ENCODE measurements at regions not wholly inside any gene's neighbourhood (a gene's known extent, or its start where the extent isn't known, plus 50 kb on each side); places are given as distances from the start of the nearest gene placed in this dataset.
"Not testable (repeated sequence)": the region's sequence is repeated elsewhere in the genome, so short reads cannot be mapped to it uniquely, and the experiment has no call there.

GRCh38 chr6:153331221-153331620 is 200.1 kb upstream of the RGS17 start:
- H3K27ac ChIP-seq (ENCODE audit: low read length); intact Hi-C loops (cut with DNase I); H3K27me3 ChIP-seq (ENCODE audit: control insufficient read depth, insufficient read depth); H3K9me3 ChIP-seq (ENCODE audit: control insufficient read depth, low read length); H3K4me1 ChIP-seq (ENCODE audit: control insufficient read depth, insufficient read depth, low read length); ATAC-seq; DNase-seq; H3K4me3 ChIP-seq (ENCODE audit: low read length): not testable (repeated sequence)

GRCh38 chr6:153328194-153328593 is 197.1 kb upstream of the RGS17 start:
- ATAC-seq (no peak), DNase-seq (no peak)
- Histone ChIP-seq H3K4me3 (ENCODE audit: low read length) (no peak overlapping the region), H3K27ac (ENCODE audit: low read length) (no peak overlapping the region), H3K27me3 (ENCODE audit: control insufficient read depth, insufficient read depth) (no peaks in the 10 kb centered on the region), H3K4me1 (ENCODE audit: control insufficient read depth, insufficient read depth, low read length) (no peaks in the 10 kb centered on the region), H3K9me3 (ENCODE audit: control insufficient read depth, low read length) (no peaks in the 10 kb centered on the region)
- intact Hi-C loops (cut with DNase I), result no loop called here
- WGBS, result 90% methylated on average over 5 of the region's 5 CpGs

- DNase-seq, result no peak
- H3K4me1 ChIP-seq (ENCODE audit: control insufficient read depth, insufficient read depth, low read length), result no peaks in the 10 kb centered on the region
- intact Hi-C loops (cut with DNase I), result no loop called here
- WGBS, result 66% methylated on average over 1 of the region's 1 CpG
- no peaks in the 10 kb centered on the region for H3K9me3 ChIP-seq (ENCODE audit: control insufficient read depth, low read length)
- H3K27me3 ChIP-seq (ENCODE audit: control insufficient read depth, insufficient read depth), result no peaks in the 10 kb centered on the region
- no peak for ATAC-seq
- no peak overlapping the region for H3K4me3 ChIP-seq (ENCODE audit: low read length)
- H3K27ac ChIP-seq (ENCODE audit: low read length), result no peak overlapping the region
These were observed 194.6 kb upstream of the RGS17 start for GRCh38 chr6:153325661-153326060.

GRCh38 chr6:153312634-153313033 is 181.6 kb upstream of the RGS17 start:
- WGBS, result 15% methylated on average over 3 of the region's 3 CpGs
- ATAC-seq (no peak), DNase-seq (peak; percentile 23 to 66 (median 51))
- no peak overlapping the region for H3K4me3 ChIP-seq (ENCODE audit: low read length)
- H3K27ac ChIP-seq (ENCODE audit: low read length), result no peak overlapping the region
- no peaks in the 10 kb centered on the region for H3K27me3 ChIP-seq (ENCODE audit: control insufficient read depth, insufficient read depth)
- no peaks in the 10 kb centered on the region for H3K9me3 ChIP-seq (ENCODE audit: control insufficient read depth, low read length)
- intact Hi-C loops (cut with DNase I), result no loop called here
- H3K4me1 ChIP-seq (ENCODE audit: control insufficient read depth, insufficient read depth, low read length), result no peaks in the 10 kb centered on the region

GRCh38 chr6:153309651-153310050 is 178.6 kb upstream of the RGS17 start:
- intact Hi-C loops (cut with DNase I), result no loop called here
- no peak overlapping the region for H3K27ac ChIP-seq (ENCODE audit: low read length)
- ATAC-seq (no peak), DNase-seq (no peak)
- no peak overlapping the region for H3K4me3 ChIP-seq (ENCODE audit: low read length)
- no peaks in the 10 kb centered on the region for H3K9me3 ChIP-seq (ENCODE audit: control insufficient read depth, low read length)
- no peaks in the 10 kb centered on the region for H3K27me3 ChIP-seq (ENCODE audit: control insufficient read depth, insufficient read depth)
- no peaks in the 10 kb centered on the region for H3K4me1 ChIP-seq (ENCODE audit: control insufficient read depth, insufficient read depth, low read length)
- WGBS, result 23% methylated on average over 2 of the region's 2 CpGs

GRCh38 chr6:153302133-153302532 is 171.1 kb upstream of the RGS17 start:
- Histone ChIP-seq H3K9me3 (ENCODE audit: control insufficient read depth, low read length) (no peaks in the 10 kb centered on the region), H3K27ac (ENCODE audit: low read length) (no peak overlapping the region), H3K4me3 (ENCODE audit: low read length) (no peak overlapping the region), H3K27me3 (ENCODE audit: control insufficient read depth, insufficient read depth) (no peaks in the 10 kb centered on the region), H3K4me1 (ENCODE audit: control insufficient read depth, insufficient read depth, low read length) (no peaks in the 10 kb centered on the region)
- intact Hi-C loops (cut with DNase I), result no loop called here
- ATAC-seq (no peak), DNase-seq (no peak)
- 66% methylated on average over 8 of the region's 8 CpGs for WGBS

GRCh38 chr6:153301602-153302001 is 170.5 kb upstream of the RGS17 start:
- Histone ChIP-seq H3K4me3 (ENCODE audit: low read length) (no peak overlapping the region), H3K27ac (ENCODE audit: low read length) (no peak overlapping the region), H3K9me3 (ENCODE audit: control insufficient read depth, low read length) (no peaks in the 10 kb centered on the region), H3K27me3 (ENCODE audit: control insufficient read depth, insufficient read depth) (no peaks in the 10 kb centered on the region), H3K4me1 (ENCODE audit: control insufficient read depth, insufficient read depth, low read length) (no peaks in the 10 kb centered on the region)
- ATAC-seq (no peak), DNase-seq (no peak)
- intact Hi-C loops (cut with DNase I), result no loop called here
- WGBS, result 51% methylated on average over 6 of the region's 6 CpGs

GRCh38 chr6:153282456-153282855 is 151.4 kb upstream of the RGS17 start:
- DNase-seq; H3K9me3 ChIP-seq (ENCODE audit: control insufficient read depth, low read length); H3K27me3 ChIP-seq (ENCODE audit: control insufficient read depth, insufficient read depth); ATAC-seq; intact Hi-C loops (cut with DNase I); H3K4me3 ChIP-seq (ENCODE audit: low read length); H3K4me1 ChIP-seq (ENCODE audit: control insufficient read depth, insufficient read depth, low read length); H3K27ac ChIP-seq (ENCODE audit: low read length): not testable (repeated sequence)
- WGBS, result 91% methylated on average over 14 of the region's 14 CpGs

GRCh38 chr6:153275997-153276396 is 144.9 kb upstream of the RGS17 start:
- intact Hi-C loops (cut with DNase I), result no loop called here
- Histone ChIP-seq H3K9me3 (ENCODE audit: control insufficient read depth, low read length) (no peaks in the 10 kb centered on the region), H3K27ac (ENCODE audit: low read length) (no peak overlapping the region), H3K4me1 (ENCODE audit: control insufficient read depth, insufficient read depth, low read length) (no peaks in the 10 kb centered on the region), H3K4me3 (ENCODE audit: low read length) (no peak overlapping the region), H3K27me3 (ENCODE audit: control insufficient read depth, insufficient read depth) (no peaks in the 10 kb centered on the region)
- no peak for DNase-seq
- no peak for ATAC-seq
- 80% methylated on average over 3 of the region's 3 CpGs for WGBS

- intact Hi-C loops (cut with DNase I), result no loop called here
- Histone ChIP-seq H3K4me1 (ENCODE audit: control insufficient read depth, insufficient read depth, low read length) (no peaks in the 10 kb centered on the region), H3K27me3 (ENCODE audit: control insufficient read depth, insufficient read depth) (no peaks in the 10 kb centered on the region), H3K4me3 (ENCODE audit: low read length) (no peak overlapping the region), H3K27ac (ENCODE audit: low read length) (no peak overlapping the region), H3K9me3 (ENCODE audit: control insufficient read depth, low read length) (no peaks in the 10 kb centered on the region)
- no peak for DNase-seq
- 79% methylated on average over 5 of the region's 5 CpGs for WGBS
- ATAC-seq, result no peak
These were observed 141.3 kb upstream of the RGS17 start for GRCh38 chr6:153272201-153272980.

GRCh38 chr6:153263489-153263888 is 132.4 kb upstream of the RGS17 start:
- WGBS, result 75% methylated on average over 5 of the region's 5 CpGs
- H3K27me3 ChIP-seq (ENCODE audit: control insufficient read depth, insufficient read depth), result no peaks in the 10 kb centered on the region
- H3K9me3 ChIP-seq (ENCODE audit: control insufficient read depth, low read length), result no peaks in the 10 kb centered on the region
- H3K4me3 ChIP-seq (ENCODE audit: low read length), result no peak overlapping the region
- H3K4me1 ChIP-seq (ENCODE audit: control insufficient read depth, insufficient read depth, low read length), result no peaks in the 10 kb centered on the region
- DNase-seq (no peak), ATAC-seq (no peak)
- no peak overlapping the region for H3K27ac ChIP-seq (ENCODE audit: low read length)
- intact Hi-C loops (cut with DNase I), result no loop called here

GRCh38 chr6:153251326-153251725 is 120.2 kb upstream of the RGS17 start:
- no peak for DNase-seq
- intact Hi-C loops (cut with DNase I), result no loop called here

More at GRCh38 chr6:153251326-153251725, 120.2 kb upstream of the RGS17 start:
- no peak overlapping the region for H3K4me3 ChIP-seq (ENCODE audit: low read length)
- no peaks in the 10 kb centered on the region for H3K27me3 ChIP-seq (ENCODE audit: control insufficient read depth, insufficient read depth)
- H3K9me3 ChIP-seq (ENCODE audit: control insufficient read depth, low read length), result no peaks in the 10 kb centered on the region
- H3K4me1 ChIP-seq (ENCODE audit: control insufficient read depth, insufficient read depth, low read length), result no peaks in the 10 kb centered on the region
- no peak overlapping the region for H3K27ac ChIP-seq (ENCODE audit: low read length)
- ATAC-seq, result no peak
